ENCODE measurements at regions not wholly inside any gene's neighbourhood (a gene's known extent, or its start where the extent isn't known, plus 50 kb on each side); places are given as distances from the start of the nearest gene placed in this dataset.
"Not testable (repeated sequence)": the region's sequence is repeated elsewhere in the genome, so short reads cannot be mapped to it uniquely, and the experiment has no call there.

DNA sequence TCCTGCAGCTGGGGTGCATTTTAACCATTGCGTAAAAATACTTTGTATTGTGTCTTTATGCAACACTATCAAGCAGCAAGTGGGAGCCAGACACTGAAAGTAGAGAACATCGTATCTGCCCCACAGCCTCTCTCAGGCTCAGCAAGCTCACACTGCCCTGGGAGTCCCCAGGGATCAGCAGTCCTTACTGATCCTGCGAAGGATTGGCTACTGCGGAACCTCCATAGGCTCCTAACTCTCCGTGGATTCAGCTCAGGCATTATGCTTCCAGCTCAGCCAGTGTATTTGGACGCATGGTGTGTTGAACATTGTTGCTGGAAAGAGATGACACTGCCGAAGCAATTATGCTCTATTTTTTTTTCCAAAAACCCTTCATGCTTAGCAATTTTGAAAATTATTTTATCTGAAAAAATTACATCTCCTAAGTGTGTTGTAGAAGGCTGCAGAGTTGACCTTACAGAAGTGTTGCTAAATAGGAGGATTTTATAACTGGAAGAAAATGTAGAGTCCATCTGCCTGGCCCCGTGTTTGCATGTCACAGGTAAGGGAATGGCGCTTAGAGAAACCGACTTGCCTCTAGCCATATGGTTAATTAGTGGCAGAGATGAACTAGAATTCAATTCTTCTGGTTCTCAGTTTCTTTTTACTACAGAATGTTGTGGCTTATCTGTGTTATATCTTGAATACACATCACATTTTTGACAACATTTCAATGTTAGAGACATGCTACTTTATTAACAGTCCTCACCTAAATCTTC lies 276.4 kb upstream of the COBL start:
- no peak overlapping the region for H3K4me3 Mint-ChIP-seq
- H3K27me3 Mint-ChIP-seq (ENCODE audit: low read depth in 3 of 3) = peaks cover 0 to 3% (median 2%) of the 10 kb centered on the region in 3 donors
- peaks cover 0 to 4% (median 0%) of the 10 kb centered on the region in 3 donors for H3K36me3 Mint-ChIP-seq
- H3K4me1 Mint-ChIP-seq = no peaks in the 10 kb centered on the region
- no peak overlapping the region for H3K27ac Mint-ChIP-seq
- peaks cover 5 to 27% (median 8%) of the 10 kb centered on the region in 6 donors for H3K9me3 Mint-ChIP-seq
- no peak for DNase-seq

DNA sequence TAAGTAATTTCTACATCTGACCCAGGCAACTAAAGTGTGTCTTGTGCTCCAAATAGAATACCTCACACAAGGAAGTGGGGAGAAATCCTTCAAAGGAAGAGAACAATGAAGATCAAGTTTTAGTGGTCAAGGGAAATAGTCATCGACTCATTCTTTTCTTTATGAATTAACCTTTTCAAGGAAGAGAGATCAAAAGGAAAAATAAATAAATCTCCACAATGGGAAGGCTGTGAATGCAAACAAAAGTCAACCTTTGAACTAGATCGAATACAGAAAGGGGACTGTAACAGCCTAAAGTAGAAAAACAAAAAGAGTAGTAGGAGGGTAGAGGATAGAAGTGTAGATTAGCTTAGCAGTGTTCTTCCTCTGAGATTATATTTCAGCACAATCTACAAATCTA lies 274.6 kb upstream of the COBL start:
- peaks cover 0 to 3% (median 2%) of the 10 kb centered on the region in 3 donors for H3K27me3 Mint-ChIP-seq (ENCODE audit: low read depth in 3 of 3)
- H3K27ac Mint-ChIP-seq = no peak overlapping the region
- DNase-seq = no peak
- H3K9me3 Mint-ChIP-seq = peaks cover 2 to 19% (median 6%) of the 10 kb centered on the region in 6 donors
- peaks cover 0 to 3% (median 0%) of the 10 kb centered on the region in 3 donors for H3K36me3 Mint-ChIP-seq
- no peaks in the 10 kb centered on the region for H3K4me1 Mint-ChIP-seq
- no peak overlapping the region for H3K4me3 Mint-ChIP-seq

- Mint-ChIP-seq H3K27ac (no peak overlapping the region), H3K9me3 (peaks cover 2 to 19% (median 5%) of the 10 kb centered on the region in 6 donors), H3K4me3 (no peak overlapping the region), H3K4me1 (no peaks in the 10 kb centered on the region), H3K36me3 (peaks cover 0 to 3% (median 0%) of the 10 kb centered on the region in 3 donors), H3K27me3 (ENCODE audit: low read depth in 3 of 3) (peaks cover 0 to 3% (median 2%) of the 10 kb centered on the region in 3 donors)
- DNase-seq = no peak
Measured at GRCh38 chr7:51590746-51591145, 274.1 kb upstream of the COBL start.

GRCh38 chr7:51589111-51589510 lies 272.5 kb upstream of the COBL start:
- H3K27me3 Mint-ChIP-seq (ENCODE audit: low read depth in 3 of 3) = peaks cover 0 to 3% (median 2%) of the 10 kb centered on the region in 3 donors
- H3K4me1 Mint-ChIP-seq = no peaks in the 10 kb centered on the region
- H3K27ac Mint-ChIP-seq = no peak overlapping the region
- H3K9me3 Mint-ChIP-seq = peaks cover 2 to 19% (median 5%) of the 10 kb centered on the region in 6 donors
- DNase-seq = no peak
- peaks cover 0 to 3% (median 0%) of the 10 kb centered on the region in 3 donors for H3K36me3 Mint-ChIP-seq
- H3K4me3 Mint-ChIP-seq = no peak overlapping the region

DNA sequence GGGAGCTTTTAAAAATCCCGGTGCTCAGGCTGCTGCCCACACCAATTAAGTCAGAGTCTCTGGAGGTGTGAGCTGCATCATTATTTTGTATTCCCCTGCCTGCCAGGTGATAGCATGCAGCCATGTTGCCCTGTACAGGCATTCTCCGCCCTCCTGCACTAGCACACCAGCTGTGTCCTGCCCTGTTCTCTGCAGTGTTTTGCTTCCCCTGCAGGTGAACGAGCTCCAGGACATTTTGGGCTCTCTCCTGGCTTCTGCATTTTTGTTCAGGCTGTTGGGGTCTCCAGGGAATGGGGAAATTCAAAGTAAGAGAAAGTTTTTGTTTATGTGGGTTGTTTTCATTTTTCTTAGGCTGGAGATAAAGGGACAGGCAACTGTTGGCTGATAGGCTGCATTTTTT lies 271.0 kb upstream of the COBL start:
- H3K9me3 Mint-ChIP-seq = peaks cover 3 to 25% (median 7%) of the 10 kb centered on the region in 6 donors
- peaks cover 0 to 3% (median 0%) of the 10 kb centered on the region in 3 donors for H3K36me3 Mint-ChIP-seq
- no peak overlapping the region for H3K4me3 Mint-ChIP-seq
- no peaks in the 10 kb centered on the region for H3K4me1 Mint-ChIP-seq
- no peak for DNase-seq
- H3K27me3 Mint-ChIP-seq (ENCODE audit: low read depth in 3 of 3) = peaks cover 0 to 3% (median 2%) of the 10 kb centered on the region in 3 donors
- no peak overlapping the region for H3K27ac Mint-ChIP-seq

GRCh38 chr7:51577390-51577789 lies 260.8 kb upstream of the COBL start:
- Mint-ChIP-seq H3K4me3 (no peak overlapping the region), H3K4me1 (no peaks in the 10 kb centered on the region), H3K27me3 (ENCODE audit: low read depth in 3 of 3) (peaks cover 3 to 4% (median 4%) of the 10 kb centered on the region in 3 donors), H3K9me3 (peaks cover 9 to 33% (median 16%) of the 10 kb centered on the region in 6 donors), H3K27ac (no peak overlapping the region), H3K36me3 (no peaks in the 10 kb centered on the region)
- DNase-seq = no peak

DNA sequence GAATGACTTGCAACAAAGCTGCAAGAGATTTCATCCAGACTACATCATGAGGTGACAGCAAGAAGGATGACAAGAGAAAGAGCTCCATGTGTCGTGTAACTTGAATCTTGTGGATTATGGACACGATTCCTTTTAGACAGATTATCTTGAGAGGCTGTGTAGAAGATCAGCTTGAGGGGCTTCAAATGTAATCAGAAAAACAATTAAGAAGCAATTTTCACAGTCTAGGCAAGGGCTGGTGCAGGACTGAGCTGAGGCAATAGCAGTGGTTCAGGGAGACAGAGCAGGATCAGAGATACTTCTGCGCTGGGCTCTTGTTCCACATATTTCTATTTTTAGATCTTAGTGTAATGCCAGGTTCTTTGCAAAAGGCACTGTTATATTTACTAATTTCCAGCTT lies 253.0 kb upstream of the COBL start:
- no peaks in the 10 kb centered on the region for H3K4me1 Mint-ChIP-seq
- peaks cover 10 to 57% (median 23%) of the 10 kb centered on the region in 6 donors for H3K9me3 Mint-ChIP-seq
- peaks cover 0 to 3% (median 0%) of the 10 kb centered on the region in 3 donors for H3K36me3 Mint-ChIP-seq
- H3K4me3 Mint-ChIP-seq = no peak overlapping the region
- H3K27ac Mint-ChIP-seq = no peak overlapping the region
- H3K27me3 Mint-ChIP-seq (ENCODE audit: low read depth in 3 of 3) = peaks cover 0 to 3% (median 0%) of the 10 kb centered on the region in 3 donors
- no peak for DNase-seq

- Mint-ChIP-seq H3K27me3 (ENCODE audit: low read depth in 3 of 3) (peaks cover 0 to 3% (median 0%) of the 10 kb centered on the region in 3 donors), H3K4me1 (no peaks in the 10 kb centered on the region), H3K4me3 (no peak overlapping the region), H3K27ac (no peak overlapping the region), H3K36me3 (peaks cover 0 to 3% (median 0%) of the 10 kb centered on the region in 3 donors), H3K9me3 (peaks cover 10 to 57% (median 22%) of the 10 kb centered on the region in 6 donors)
- DNase-seq = no peak
Measured at GRCh38 chr7:51569176-51569575, 252.6 kb upstream of the COBL start.

- Mint-ChIP-seq H3K27me3 (ENCODE audit: low read depth in 3 of 3) (peaks cover 0 to 2% (median 0%) of the 10 kb centered on the region in 3 donors), H3K27ac (no peak overlapping the region), H3K4me1 (no peaks in the 10 kb centered on the region), H3K9me3 (peaks cover 10 to 55% (median 14%) of the 10 kb centered on the region in 6 donors), H3K36me3 (no peaks in the 10 kb centered on the region), H3K4me3 (no peak overlapping the region)
- no peak for DNase-seq
Measured at GRCh38 chr7:51551070-51551469, 234.5 kb upstream of the COBL start.

GRCh38 chr7:51545131-51545530 lies 228.5 kb upstream of the COBL start:
- no peak for DNase-seq
- no peak overlapping the region for H3K4me3 Mint-ChIP-seq
- H3K27ac Mint-ChIP-seq = no peak overlapping the region
- peaks cover 11 to 61% (median 21%) of the 10 kb centered on the region in 6 donors for H3K9me3 Mint-ChIP-seq
- H3K27me3 Mint-ChIP-seq (ENCODE audit: low read depth in 3 of 3) = peaks cover 0 to 2% (median 0%) of the 10 kb centered on the region in 3 donors
- H3K4me1 Mint-ChIP-seq = no peaks in the 10 kb centered on the region
- H3K36me3 Mint-ChIP-seq = no peaks in the 10 kb centered on the region

DNA sequence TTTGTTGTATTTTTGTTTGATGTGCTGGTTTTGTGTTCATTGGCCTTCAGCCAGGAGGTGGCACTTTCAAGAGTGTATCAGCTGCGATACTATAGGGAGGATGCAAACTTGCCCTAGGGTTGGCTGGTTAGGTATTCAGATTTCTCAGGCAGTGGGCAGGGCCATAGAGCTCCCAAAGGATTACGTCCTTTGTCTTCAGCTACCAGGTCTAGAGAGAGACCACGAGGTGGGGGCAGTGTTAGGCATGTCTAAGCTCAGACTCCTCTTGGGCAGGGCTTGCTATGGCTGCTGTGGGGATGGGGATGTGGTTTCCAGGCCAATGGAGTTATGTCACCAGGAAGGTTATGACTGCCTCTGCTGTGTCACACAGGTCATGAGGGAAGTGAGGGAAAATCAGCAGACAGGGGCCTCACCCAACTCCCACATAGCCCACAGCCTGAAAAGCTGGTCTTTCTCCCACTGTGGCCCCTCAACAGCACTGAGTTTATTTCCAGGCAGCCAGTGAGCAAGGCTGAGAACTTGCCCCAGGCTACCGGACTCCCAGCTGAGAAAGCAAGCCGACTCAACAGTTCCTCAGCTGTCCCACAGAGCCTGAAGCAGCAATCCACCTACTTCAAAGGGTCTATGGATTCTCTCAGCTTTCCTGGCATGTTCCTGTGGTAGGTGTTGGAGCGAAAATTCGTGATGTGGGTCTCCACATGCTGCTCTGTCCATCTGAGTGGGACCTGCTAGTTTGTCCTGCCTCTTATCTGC lies 227.4 kb upstream of the COBL start:
- Mint-ChIP-seq H3K27me3 (ENCODE audit: low read depth in 3 of 3) (peaks cover 0 to 2% (median 0%) of the 10 kb centered on the region in 3 donors), H3K36me3 (no peaks in the 10 kb centered on the region), H3K4me1 (no peaks in the 10 kb centered on the region), H3K4me3 (no peak overlapping the region), H3K27ac (no peak overlapping the region), H3K9me3 (peaks cover 10 to 60% (median 25%) of the 10 kb centered on the region in 6 donors)
- DNase-seq = no peak

- H3K27ac Mint-ChIP-seq; H3K36me3 Mint-ChIP-seq; H3K4me1 Mint-ChIP-seq; H3K4me3 Mint-ChIP-seq; H3K27me3 Mint-ChIP-seq (ENCODE audit: low read depth in 3 of 3); DNase-seq: not testable (repeated sequence)
- H3K9me3 Mint-ChIP-seq = peaks cover 11 to 50% (median 25%) of the 10 kb centered on the region in 6 donors
Measured at GRCh38 chr7:51540906-51541305, 224.3 kb upstream of the COBL start.

DNA sequence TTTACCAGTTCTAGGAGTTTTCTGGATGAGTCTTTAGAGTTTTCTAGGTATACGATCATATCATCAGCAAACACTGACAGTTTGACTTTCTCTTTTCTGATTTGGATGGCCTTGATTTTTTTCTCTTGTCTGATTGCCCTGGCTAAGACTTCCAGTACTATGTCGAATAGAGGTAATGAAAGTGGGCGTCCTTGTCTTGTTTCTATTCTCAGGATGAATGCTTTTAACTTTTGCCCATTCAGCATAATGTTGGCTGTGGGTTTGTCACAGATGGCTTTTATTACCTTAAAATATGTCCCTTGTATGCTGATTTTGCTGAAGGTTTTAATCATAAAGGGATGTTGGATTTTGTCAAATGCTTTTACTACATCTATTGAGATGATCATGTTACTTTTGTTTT lies 223.2 kb upstream of the COBL start:
- Mint-ChIP-seq H3K4me1 (no peaks in the 10 kb centered on the region), H3K9me3 (peaks cover 11 to 56% (median 28%) of the 10 kb centered on the region in 6 donors), H3K36me3 (no peaks in the 10 kb centered on the region), H3K4me3 (no peak overlapping the region), H3K27ac (no peak overlapping the region), H3K27me3 (ENCODE audit: low read depth in 3 of 3) (peaks cover 0 to 2% (median 0%) of the 10 kb centered on the region in 3 donors)
- DNase-seq = no peak

GRCh38 chr7:51528172-51528571 lies 211.6 kb upstream of the COBL start:
- H3K36me3 Mint-ChIP-seq = no peaks in the 10 kb centered on the region
- no peaks in the 10 kb centered on the region for H3K27me3 Mint-ChIP-seq (ENCODE audit: low read depth in 3 of 3)
- no peak overlapping the region for H3K27ac Mint-ChIP-seq
- DNase-seq = no peak
- H3K4me1 Mint-ChIP-seq = no peaks in the 10 kb centered on the region
- H3K4me3 Mint-ChIP-seq = no peak overlapping the region
- peaks cover 0 to 7% (median 3%) of the 10 kb centered on the region in 6 donors for H3K9me3 Mint-ChIP-seq

All from immature natural killer cell (primary cell).